ENCODE measurements at regions not wholly inside any gene's neighbourhood (a gene's known extent, or its start where the extent isn't known, plus 50 kb on each side); places are given as distances from the start of the nearest gene placed in this dataset.
"Not testable (repeated sequence)": the region's sequence is repeated elsewhere in the genome, so short reads cannot be mapped to it uniquely, and the experiment has no call there.

DNA sequence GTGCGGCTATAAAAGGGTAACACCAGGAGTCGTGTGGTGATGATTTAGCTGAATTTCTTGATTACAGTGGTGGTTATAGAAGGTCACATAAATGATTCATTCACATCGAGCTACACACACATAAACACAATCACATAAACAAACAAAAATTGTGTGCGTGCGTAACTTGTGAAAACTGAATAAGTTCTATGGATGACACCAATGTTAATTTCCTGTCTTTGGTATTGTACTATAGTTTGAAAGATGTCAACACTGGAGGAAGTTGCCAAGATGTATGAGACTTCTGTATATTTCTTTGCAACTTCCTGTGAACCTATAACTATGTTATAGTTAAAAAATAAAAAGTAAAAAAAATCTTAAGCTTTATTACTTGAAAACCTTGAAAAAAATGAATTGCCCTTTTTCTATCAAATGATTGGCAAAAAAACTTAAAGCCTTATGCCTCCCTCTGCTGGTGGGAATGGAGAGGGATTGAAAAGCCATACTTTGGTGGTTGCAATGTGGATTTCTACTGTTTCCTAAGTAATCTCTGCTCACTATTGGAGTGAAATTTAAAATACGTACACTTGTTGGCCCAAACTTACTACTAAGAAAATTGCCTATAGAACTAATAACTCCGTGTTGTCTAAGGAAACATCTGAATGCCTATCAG is 227.7 kb downstream of the RPIA start:
- peaks cover 0 to 3% of the 10 kb centered on the region in 2 donors for H3K9me3 ChIP-seq
- H3K4me3 ChIP-seq = no peak overlapping the region
- TF ChIP-seq POLR2A (IDR thresholded peaks at IDR 0.05) = no peak
- TF ChIP-seq, protein P1, sequence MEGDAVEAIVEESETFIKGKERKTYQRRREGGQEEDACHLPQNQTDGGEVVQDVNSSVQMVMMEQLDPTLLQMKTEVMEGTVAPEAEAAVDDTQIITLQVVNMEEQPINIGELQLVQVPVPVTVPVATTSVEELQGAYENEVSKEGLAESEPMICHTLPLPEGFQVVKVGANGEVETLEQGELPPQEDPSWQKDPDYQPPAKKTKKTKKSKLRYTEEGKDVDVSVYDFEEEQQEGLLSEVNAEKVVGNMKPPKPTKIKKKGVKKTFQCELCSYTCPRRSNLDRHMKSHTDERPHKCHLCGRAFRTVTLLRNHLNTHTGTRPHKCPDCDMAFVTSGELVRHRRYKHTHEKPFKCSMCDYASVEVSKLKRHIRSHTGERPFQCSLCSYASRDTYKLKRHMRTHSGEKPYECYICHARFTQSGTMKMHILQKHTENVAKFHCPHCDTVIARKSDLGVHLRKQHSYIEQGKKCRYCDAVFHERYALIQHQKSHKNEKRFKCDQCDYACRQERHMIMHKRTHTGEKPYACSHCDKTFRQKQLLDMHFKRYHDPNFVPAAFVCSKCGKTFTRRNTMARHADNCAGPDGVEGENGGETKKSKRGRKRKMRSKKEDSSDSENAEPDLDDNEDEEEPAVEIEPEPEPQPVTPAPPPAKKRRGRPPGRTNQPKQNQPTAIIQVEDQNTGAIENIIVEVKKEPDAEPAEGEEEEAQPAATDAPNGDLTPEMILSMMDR (IDR thresholded peaks at IDR 0.05) = peak in 2 of 4 experiments; percentile 12 to 22
- DNase-seq = no peak
- no peak overlapping the region for H3K27ac ChIP-seq
- H3K4me1 ChIP-seq = no peaks in the 10 kb centered on the region
- no peaks in the 10 kb centered on the region for H3K36me3 ChIP-seq
- intact Hi-C loops (cut with DNase I; ENCODE audit: low total_unique reads) = no loop called here
- H3K27me3 ChIP-seq = no peaks in the 10 kb centered on the region

DNA sequence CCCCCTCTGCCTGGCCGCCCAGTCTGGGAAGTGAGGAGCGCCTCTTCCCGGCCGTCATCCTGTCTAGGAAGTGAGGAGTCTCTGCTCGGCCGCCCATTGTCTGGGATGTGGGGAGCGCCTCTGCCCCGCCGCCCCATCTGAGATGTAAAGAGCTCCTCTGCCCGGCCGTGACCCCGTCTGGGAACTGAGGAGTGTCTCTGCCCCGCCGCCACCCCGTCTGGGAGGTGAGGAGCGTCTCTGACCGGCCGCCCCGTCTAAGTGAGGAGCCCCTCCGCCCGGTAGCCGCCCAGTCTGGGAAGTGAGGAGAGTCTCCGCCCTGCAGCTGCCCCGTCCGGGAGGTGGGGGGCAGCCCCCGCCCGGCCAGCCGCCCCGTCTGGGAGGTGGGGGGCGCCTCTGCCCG is 228.9 kb downstream of the RPIA start:
- H3K9me3 ChIP-seq; intact Hi-C loops (cut with DNase I; ENCODE audit: low total_unique reads); H3K36me3 ChIP-seq; H3K4me3 ChIP-seq; H3K27ac ChIP-seq; H3K27me3 ChIP-seq; DNase-seq; H3K4me1 ChIP-seq: not testable (repeated sequence)

DNA sequence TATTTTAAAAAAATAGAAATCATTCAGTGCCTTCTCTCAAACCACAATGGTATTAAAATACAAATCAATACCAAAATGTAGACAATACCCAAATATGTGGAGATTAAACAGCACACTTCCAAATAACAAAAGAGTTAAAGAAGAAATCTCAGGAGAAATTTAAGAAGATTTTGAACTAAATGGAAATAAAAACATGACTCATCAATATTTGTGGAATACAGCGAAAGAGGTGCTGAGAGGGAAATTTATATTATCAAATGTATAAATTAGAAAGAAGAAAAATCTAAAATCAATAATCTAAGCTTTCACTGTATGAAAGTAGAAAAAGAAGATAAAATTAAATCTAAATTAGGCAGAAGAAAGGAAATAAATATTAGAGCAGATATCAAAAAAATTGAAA is 233.1 kb downstream of the RPIA start:
- Histone ChIP-seq H3K27me3 (no peaks in the 10 kb centered on the region), H3K27ac (no peak overlapping the region), H3K4me3 (no peak overlapping the region), H3K36me3 (no peaks in the 10 kb centered on the region), H3K9me3 (no peaks in the 10 kb centered on the region), H3K4me1 (no peaks in the 10 kb centered on the region)
- TF ChIP-seq POLR2A (IDR thresholded peaks at IDR 0.05) = no peak
- DNase-seq = no peak
- intact Hi-C loops (cut with DNase I; ENCODE audit: low total_unique reads) = no loop called here

DNA sequence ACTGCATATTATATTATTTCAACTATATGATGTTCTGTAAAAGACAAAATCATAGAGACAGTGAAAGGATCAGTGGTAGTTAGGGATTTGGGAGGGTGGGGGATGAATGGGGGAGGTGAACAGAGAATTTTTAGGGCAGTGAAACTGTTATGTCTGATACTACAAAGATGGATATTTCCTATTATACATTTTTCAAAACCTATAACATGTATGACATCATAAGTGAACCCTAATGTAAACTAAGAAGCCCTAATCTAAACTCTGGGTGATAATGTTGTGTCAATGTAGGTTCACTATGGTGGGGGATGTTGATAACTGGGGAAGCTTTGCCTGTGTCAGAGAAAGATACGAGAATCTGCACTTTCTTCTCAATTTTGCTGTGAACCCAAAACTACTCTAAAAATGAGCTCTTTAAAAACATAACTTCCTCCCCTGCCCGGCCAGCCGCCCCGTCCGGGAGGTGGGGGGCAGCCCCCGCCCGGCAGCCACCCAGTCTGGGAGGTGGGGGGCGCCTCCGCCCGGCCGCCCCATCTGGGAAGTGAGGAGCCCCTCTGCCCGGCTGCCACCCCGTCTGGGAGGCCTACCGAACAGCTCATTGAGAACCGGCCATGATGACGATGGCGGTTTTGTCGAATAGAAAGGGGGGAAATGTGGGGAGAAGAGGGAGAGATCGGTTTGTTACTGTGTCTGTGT is 234.4 kb downstream of the RPIA start:
- DNase-seq = no peak
- intact Hi-C loops (cut with DNase I; ENCODE audit: low total_unique reads) = no loop called here
- Histone ChIP-seq H3K4me1 (no peaks in the 10 kb centered on the region), H3K27ac (no peak overlapping the region), H3K9me3 (no peaks in the 10 kb centered on the region), H3K4me3 (no peak overlapping the region), H3K36me3 (no peaks in the 10 kb centered on the region), H3K27me3 (no peaks in the 10 kb centered on the region)
- no peak for TF ChIP-seq POLR2A (IDR thresholded peaks at IDR 0.05)
- TF ChIP-seq, protein P1 (IDR thresholded peaks at IDR 0.05) = no peak

DNA sequence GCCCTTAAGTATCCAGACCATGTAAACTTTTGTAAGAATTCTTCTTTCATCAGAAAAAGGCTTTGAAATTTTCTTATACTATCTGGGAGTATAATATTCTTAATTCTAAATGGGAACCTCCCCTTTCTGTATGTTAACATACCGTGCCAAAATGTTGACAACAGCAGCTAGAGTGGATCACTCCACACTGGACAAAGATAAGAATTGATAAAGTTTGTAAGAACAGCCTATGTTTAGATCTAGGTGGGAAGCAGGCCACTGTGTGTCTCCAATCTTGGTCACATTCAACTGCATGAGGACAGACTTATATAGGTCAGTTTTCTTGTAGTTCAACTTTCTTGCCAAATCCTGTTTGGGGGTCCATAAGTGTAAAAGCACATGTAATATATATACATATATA is 235.7 kb downstream of the RPIA start:
- no peak for TF ChIP-seq POLR2A (IDR thresholded peaks at IDR 0.05)
- TF ChIP-seq, protein P1 (IDR thresholded peaks at IDR 0.05) = no peak
- DNase-seq = no peak
- Histone ChIP-seq H3K27me3 (no peaks in the 10 kb centered on the region), H3K9me3 (no peaks in the 10 kb centered on the region), H3K4me1 (no peaks in the 10 kb centered on the region), H3K27ac (no peak overlapping the region), H3K4me3 (no peak overlapping the region), H3K36me3 (no peaks in the 10 kb centered on the region)
- intact Hi-C loops (cut with DNase I; ENCODE audit: low total_unique reads) = no loop called here

DNA sequence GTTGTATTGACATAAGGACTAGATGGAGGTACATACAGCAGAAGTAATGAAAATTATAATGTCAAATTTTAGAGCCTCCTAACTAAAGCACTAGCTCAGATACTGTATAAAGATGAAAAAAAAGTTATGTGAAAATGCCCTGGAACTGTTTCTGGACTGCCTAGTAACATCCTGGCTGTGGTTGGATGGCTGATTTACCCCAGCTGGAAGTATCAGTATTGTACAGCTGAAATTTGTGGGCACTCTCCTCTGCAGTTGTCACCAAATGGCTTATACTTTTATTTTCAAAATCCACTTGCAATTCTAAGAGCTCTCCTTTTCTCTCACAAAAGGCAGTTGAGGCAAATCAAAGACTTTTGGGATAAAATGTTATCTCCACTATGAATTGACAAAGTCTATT is 239.2 kb downstream of the RPIA start:
- intact Hi-C loops (cut with DNase I; ENCODE audit: low total_unique reads) = no loop called here
- TF ChIP-seq, protein P1 (IDR thresholded peaks at IDR 0.05) = no peak
- TF ChIP-seq POLR2A (IDR thresholded peaks at IDR 0.05) = no peak
- Histone ChIP-seq H3K27me3 (no peaks in the 10 kb centered on the region), H3K27ac (no peak overlapping the region), H3K4me1 (peaks cover 0 to 5% of the 10 kb centered on the region in 2 donors), H3K4me3 (no peak overlapping the region), H3K9me3 (no peaks in the 10 kb centered on the region), H3K36me3 (no peaks in the 10 kb centered on the region)
- DNase-seq = no peak
